ENCODE measurements at regions not wholly inside any gene's neighbourhood (a gene's known extent, or its start where the extent isn't known, plus 50 kb on each side); places are given as distances from the start of the nearest gene placed in this dataset.

- no peak for TF ChIP-seq CTCF (IDR thresholded peaks at IDR 0.05; ENCODE audit: low read length)
- TF ChIP-seq EZH2 (IDR thresholded peaks at IDR 0.05; ENCODE audit: borderline replicate concordance, low read length) = no peak
Measured at GRCh38 chr7:9822458-9823290, 1151.0 kb upstream of the PHF14 start.

All from OCI-LY1 (cell line).